Right lobe of liver (tissue), 6 donors: ENCODE measurements at regions not wholly inside any gene's neighbourhood (a gene's known extent, or its start where the extent isn't known, plus 50 kb on each side); places are given as distances from the start of the nearest gene placed in this dataset.

ENCODE experiments used
- ATAC-seq, 4 donors: fragments of 200-7000 bp; cut with Tn5 transposase; one replicate each; pipeline ENCODE4 v1.9.1; 2020; ENCODE audit warnings: mild to moderate bottlenecking in 4 of 4, moderate library complexity in 4 of 4
- DNase-seq, 3 donors: peaks; one replicate each; pipeline ENCODE4 v3.0.0-alpha.2; 2020
- H3K27ac ChIP-seq, 3 donors: fragments of 200-600 bp; one replicate each; pipeline ENCODE4 v1.8.0; 2022
- H3K27me3 ChIP-seq, 2 donors: fragments of 200-600 bp; one replicate each; pipeline ENCODE4 v1.8.0; 2022
- H3K36me3 ChIP-seq, 4 donors: fragments of 200-600 bp; sonication (generic) in 1 of 4; one replicate each; pipeline versions ENCODE4 v1.5.1 to v1.8.0; 2017 to 2022; ENCODE audit warnings: control low read depth in 1 of 4
- H3K4me1 ChIP-seq, 4 donors: fragments of 200-600 bp; sonication (generic) in 1 of 4; one replicate each; pipeline versions ENCODE4 v1.5.1 to v1.8.0; 2017 to 2022; ENCODE audit warnings: control low read depth in 1 of 4
- H3K4me3 ChIP-seq, 3 donors: fragments of 200-600 bp; one replicate each; pipeline ENCODE4 v1.8.0; 2022
- H3K9me3 ChIP-seq, 4 donors: fragments of 200-600 bp; sonication (generic) in 1 of 4; one replicate each; pipeline versions ENCODE4 v1.5.1 to v1.8.0; 2017 to 2022; ENCODE audit warnings: control low read depth in 1 of 4
- POLR2A ChIP-seq: fragments of 450-650 bp; IDR thresholded peaks from one replicate; pipeline ENCODE4 v1.6.1; 2017; ENCODE audit warnings: antibody characterized with exemption, mild to moderate bottlenecking
- WGBS: methylation state at CpG from one replicate; pipeline ENCODE4 v1.1.6; 2018; ENCODE audit warnings: low coverage, low lambda C conversion rate; ENCODE audit not compliant: insufficient coverage; ENCODE audit errors: missing lambda C conversion rate; 5-methylcytosine and 5-hydroxymethylcytosine counted together
- intact Hi-C, 2 donors: fragments of 100-400 bp; cut with DNase I; formaldehyde crosslinking; loops; one replicate each; pipeline versions ENCODE4 v1.11.2 to v1.14.1; 2022
- TF ChIP-seq, protein P1 (sequence below), 4 donors: fragments of 200-600 bp in 3 of 4; fragments of 450-650 bp in 1 of 4; IDR thresholded peaks; one replicate each; pipeline versions ENCODE4 v1.5.1 to v1.8.0; 2016 to 2022; ENCODE audit warnings: antibody characterized with exemption in 4 of 4, mild to moderate bottlenecking in 2 of 4
- donor health status: DM: no; HTN: yes; CAD: no.
- donor health status: DM: no; HTN: no; CAD: no.
- donor health status: DM: no; HTN: no; CAD: no.
- donor health status: DM: no; HTN: yes; CAD: no.
- donor health status: DM: no; HTN: yes; CAD: no.

GRCh38 chr9:105171076-105171475, 73.4 kb upstream of the SLC44A1 start:
- DNase-seq, result no peak
- no peaks in the 10 kb centered on the region for H3K4me1 ChIP-seq
- H3K27ac ChIP-seq, result no peak overlapping the region
- 29% methylated on average over 1 of the region's 1 CpG for WGBS
- no peaks in the 10 kb centered on the region for H3K9me3 ChIP-seq
- H3K36me3 ChIP-seq, result no peaks in the 10 kb centered on the region
- intact Hi-C loops, result no loop called here
- H3K4me3 ChIP-seq, result no peak overlapping the region
- ATAC-seq, result peak in 1 of 4 donors; percentile 37
- no peaks in the 10 kb centered on the region for H3K27me3 ChIP-seq
- TF ChIP-seq, protein P1, sequence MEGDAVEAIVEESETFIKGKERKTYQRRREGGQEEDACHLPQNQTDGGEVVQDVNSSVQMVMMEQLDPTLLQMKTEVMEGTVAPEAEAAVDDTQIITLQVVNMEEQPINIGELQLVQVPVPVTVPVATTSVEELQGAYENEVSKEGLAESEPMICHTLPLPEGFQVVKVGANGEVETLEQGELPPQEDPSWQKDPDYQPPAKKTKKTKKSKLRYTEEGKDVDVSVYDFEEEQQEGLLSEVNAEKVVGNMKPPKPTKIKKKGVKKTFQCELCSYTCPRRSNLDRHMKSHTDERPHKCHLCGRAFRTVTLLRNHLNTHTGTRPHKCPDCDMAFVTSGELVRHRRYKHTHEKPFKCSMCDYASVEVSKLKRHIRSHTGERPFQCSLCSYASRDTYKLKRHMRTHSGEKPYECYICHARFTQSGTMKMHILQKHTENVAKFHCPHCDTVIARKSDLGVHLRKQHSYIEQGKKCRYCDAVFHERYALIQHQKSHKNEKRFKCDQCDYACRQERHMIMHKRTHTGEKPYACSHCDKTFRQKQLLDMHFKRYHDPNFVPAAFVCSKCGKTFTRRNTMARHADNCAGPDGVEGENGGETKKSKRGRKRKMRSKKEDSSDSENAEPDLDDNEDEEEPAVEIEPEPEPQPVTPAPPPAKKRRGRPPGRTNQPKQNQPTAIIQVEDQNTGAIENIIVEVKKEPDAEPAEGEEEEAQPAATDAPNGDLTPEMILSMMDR (IDR thresholded peaks at IDR 0.05), result no peak
- TF ChIP-seq POLR2A, result no peak

DNA sequence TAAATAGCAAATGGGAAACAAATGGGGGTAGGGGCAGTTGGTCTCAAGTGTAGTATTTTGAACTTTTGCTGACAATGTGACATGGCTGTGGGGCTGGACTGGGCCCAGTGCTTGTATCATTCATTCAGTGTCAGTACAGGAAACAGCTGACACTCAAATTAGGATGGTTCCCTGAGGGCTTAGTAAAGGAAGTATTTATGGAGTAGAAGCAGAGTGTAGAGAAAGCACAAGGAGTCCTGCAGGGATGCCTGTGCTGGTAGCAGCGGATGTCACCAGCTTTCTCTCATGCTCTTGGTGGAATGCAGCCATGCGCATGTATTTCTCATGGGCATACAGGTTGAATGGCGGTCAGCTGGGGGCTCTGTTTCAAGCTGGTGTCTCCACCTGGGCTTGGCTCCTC, 72.9 kb upstream of the SLC44A1 start:
- Histone ChIP-seq H3K27ac (no peak overlapping the region), H3K9me3 (no peaks in the 10 kb centered on the region), H3K27me3 (no peaks in the 10 kb centered on the region), H3K36me3 (no peaks in the 10 kb centered on the region), H3K4me1 (no peaks in the 10 kb centered on the region), H3K4me3 (no peak overlapping the region)
- no peak for DNase-seq
- no CpG with 5 or more reads among the region's 3 CpGs for WGBS
- TF ChIP-seq, protein P1 (IDR thresholded peaks at IDR 0.05), result no peak
- TF ChIP-seq POLR2A, result no peak
- ATAC-seq, result no peak
- intact Hi-C loops, result no loop called here

- Histone ChIP-seq H3K4me3 (no peak overlapping the region), H3K4me1 (no peaks in the 10 kb centered on the region), H3K36me3 (no peaks in the 10 kb centered on the region), H3K27ac (no peak overlapping the region), H3K27me3 (no peaks in the 10 kb centered on the region), H3K9me3 (no peaks in the 10 kb centered on the region)
- peak; percentile 55 to 96 (median 86) for ATAC-seq
- TF ChIP-seq, protein P1 (IDR thresholded peaks at IDR 0.05), result no peak
- no peak for TF ChIP-seq POLR2A
- intact Hi-C loops, result no loop called here
- 43% methylated on average over 5 of the region's 5 CpGs for WGBS
- DNase-seq, result no peak
Observed at GRCh38 chr9:105172436-105172835, 72.0 kb upstream of the SLC44A1 start.

GRCh38 chr9:105173306-105173705, 71.1 kb upstream of the SLC44A1 start:
- H3K4me3 ChIP-seq, result no peak overlapping the region
- ATAC-seq (no peak), DNase-seq (no peak)
- TF ChIP-seq, protein P1 (IDR thresholded peaks at IDR 0.05), result no peak
- no peak for TF ChIP-seq POLR2A
- no CpG with 5 or more reads among the region's 4 CpGs for WGBS
- H3K9me3 ChIP-seq, result no peaks in the 10 kb centered on the region
- intact Hi-C loops, result no loop called here
- H3K27me3 ChIP-seq, result no peaks in the 10 kb centered on the region
- no peak overlapping the region for H3K27ac ChIP-seq
- H3K36me3 ChIP-seq, result no peaks in the 10 kb centered on the region
- no peaks in the 10 kb centered on the region for H3K4me1 ChIP-seq

DNA sequence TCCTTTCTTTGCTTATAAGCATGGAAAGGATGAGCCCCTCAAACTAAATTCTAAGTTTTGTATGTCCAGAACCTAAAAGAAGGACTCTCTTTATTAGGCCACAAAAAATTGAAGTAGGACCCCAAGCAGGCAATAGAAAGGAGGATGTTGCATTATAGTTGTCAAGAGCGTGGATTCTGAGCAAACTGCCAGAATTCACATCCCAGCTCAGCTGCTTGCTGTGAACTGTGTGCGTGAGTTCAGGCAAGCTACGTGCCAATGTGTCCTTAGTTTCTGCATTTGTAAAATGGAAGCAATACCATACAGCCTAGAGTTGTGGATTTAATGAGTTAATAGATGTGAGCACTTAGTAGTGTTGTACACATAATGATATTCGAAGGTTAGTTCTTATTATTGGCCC, 70.6 kb upstream of the SLC44A1 start:
- TF ChIP-seq POLR2A, result no peak
- TF ChIP-seq, protein P1 (IDR thresholded peaks at IDR 0.05), result no peak
- ATAC-seq, result no peak
- intact Hi-C loops, result no loop called here
- Histone ChIP-seq H3K9me3 (no peaks in the 10 kb centered on the region), H3K4me3 (no peak overlapping the region), H3K27ac (no peak overlapping the region), H3K4me1 (no peaks in the 10 kb centered on the region), H3K27me3 (no peaks in the 10 kb centered on the region), H3K36me3 (no peaks in the 10 kb centered on the region)
- no peak for DNase-seq
- WGBS, result 93% methylated on average over 4 of the region's 4 CpGs
